CD1c-positive myeloid dendritic cell (primary cell): ENCODE measurements at regions not wholly inside any gene's neighbourhood (a gene's known extent, or its start where the extent isn't known, plus 50 kb on each side); places are given as distances from the start of the nearest gene placed in this dataset.
"Not testable (repeated sequence)": the region's sequence is repeated elsewhere in the genome, so short reads cannot be mapped to it uniquely, and the experiment has no call there.

Source experiments
- DNase-seq: peaks from one replicate; pipeline ENCODE4 v3.0.0-alpha.2; 2016; ENCODE audit errors: extremely low spot score

GRCh38 chr17:34012709-34013375 lies 242.2 kb upstream of the CCL2 start:
- DNase-seq = no peak

- DNase-seq = no peak
These were observed 239.8 kb upstream of the CCL2 start for GRCh38 chr17:34015253-34015652.

GRCh38 chr17:34024386-34024785 lies 230.7 kb upstream of the CCL2 start:
- no peak for DNase-seq

GRCh38 chr17:34024806-34025551 lies 230.1 kb upstream of the CCL2 start:
- no peak for DNase-seq

- DNase-seq = not testable (repeated sequence)
These were observed 224.5 kb upstream of the CCL2 start for GRCh38 chr17:34030601-34031000.

GRCh38 chr17:34032305-34032704 lies 222.8 kb upstream of the CCL2 start:
- not testable (repeated sequence) for DNase-seq

- not testable (repeated sequence) for DNase-seq
These were observed 216.3 kb upstream of the CCL2 start for GRCh38 chr17:34038786-34039185.

- DNase-seq = not testable (repeated sequence)
These were observed 215.9 kb upstream of the CCL2 start for GRCh38 chr17:34039213-34039612.

GRCh38 chr17:34039759-34040555 lies 215.1 kb upstream of the CCL2 start:
- not testable (repeated sequence) for DNase-seq

GRCh38 chr17:34045990-34046389 lies 209.1 kb upstream of the CCL2 start:
- DNase-seq = no peak

GRCh38 chr17:34051046-34051445 lies 204.0 kb upstream of the CCL2 start:
- no peak for DNase-seq

GRCh38 chr17:34054495-34054894 lies 200.6 kb upstream of the CCL2 start:
- no peak for DNase-seq

GRCh38 chr17:34055606-34056005 lies 199.5 kb upstream of the CCL2 start:
- DNase-seq = no peak

- no peak for DNase-seq
These were observed 195.5 kb upstream of the CCL2 start for GRCh38 chr17:34059423-34060220.

- DNase-seq = no peak
These were observed 188.6 kb upstream of the CCL2 start for GRCh38 chr17:34066528-34066927.

- DNase-seq = no peak
These were observed 188.1 kb upstream of the CCL2 start for GRCh38 chr17:34067011-34067410.

- no peak for DNase-seq
These were observed 186.5 kb upstream of the CCL2 start for GRCh38 chr17:34068571-34068970.

GRCh38 chr17:34070712-34071111 lies 184.4 kb upstream of the CCL2 start:
- no peak for DNase-seq

GRCh38 chr17:34071886-34072420 lies 183.1 kb upstream of the CCL2 start:
- no peak for DNase-seq

- no peak for DNase-seq
These were observed 180.0 kb upstream of the CCL2 start for GRCh38 chr17:34075076-34075475.
